DND-41 (cell line): ENCODE measurements at regions not wholly inside any gene's neighbourhood (a gene's known extent, or its start where the extent isn't known, plus 50 kb on each side); places are given as distances from the start of the nearest gene placed in this dataset.

Source experiments
- ATAC-seq: fragments of 200-7000 bp; cut with Tn5 transposase; 3 replicates; pipeline ENCODE4 v1.9.1; 2021; ENCODE audit warnings: low read depth; ENCODE audit not compliant: insufficient read depth
- DNase-seq: peaks from one replicate; pipeline ENCODE4 v3.0.0-alpha.2; 2020
- H2AFZ ChIP-seq: 2 replicates; pipeline ENCODE4 v1.6.0; 2012; ENCODE audit warnings: low read depth, low read length
- H3K27ac ChIP-seq: 2 replicates; pipeline ENCODE4 v1.5.1; 2012; ENCODE audit warnings: low read length, inconsistent platforms
- H3K27me3 ChIP-seq: fragments of 200-600 bp; sonication (generic); 2 replicates; pipeline ENCODE4 v1.6.0; 2012; ENCODE audit warnings: low read length, mild to moderate bottlenecking, inconsistent platforms; ENCODE audit not compliant: insufficient read depth, poor library complexity
- H3K36me3 ChIP-seq: 2 replicates; pipeline ENCODE4 v1.5.1; 2012; ENCODE audit warnings: low read length, inconsistent platforms; ENCODE audit not compliant: insufficient read depth
- H3K4me1 ChIP-seq: 2 replicates; pipeline ENCODE4 v1.5.1; 2012; ENCODE audit warnings: mild to moderate bottlenecking, low read length; ENCODE audit not compliant: insufficient read depth
- H3K4me2 ChIP-seq: 2 replicates; pipeline ENCODE4 v1.6.0; 2012; ENCODE audit warnings: mild to moderate bottlenecking, moderate library complexity, low read length, inconsistent platforms; ENCODE audit not compliant: insufficient read depth
- H3K4me3 ChIP-seq, 2 experiments: fragments of 200-600 bp in 1 of 2; shearing (Covaris generic) in 1 of 2; 2 replicates each; pipeline ENCODE4 v1.5.1; 2012 to 2016; ENCODE audit warnings: inconsistent platforms in 2 of 2, low read length in 2 of 2, mild to moderate bottlenecking in 2 of 2, low read depth in 1 of 2, moderate library complexity in 1 of 2
- H3K79me2 ChIP-seq: 2 replicates; pipeline ENCODE4 v1.6.0; 2012; ENCODE audit warnings: low read length, inconsistent platforms; ENCODE audit not compliant: insufficient read depth
- H3K9ac ChIP-seq: 2 replicates; pipeline ENCODE4 v1.6.0; 2012; ENCODE audit warnings: low read depth, mild to moderate bottlenecking, inconsistent platforms, low read length, moderate library complexity
- H3K9me3 ChIP-seq: 2 replicates; pipeline ENCODE4 v1.5.1; 2012; ENCODE audit warnings: low read length, moderate library complexity, mild to moderate bottlenecking, inconsistent platforms; ENCODE audit not compliant: insufficient read depth, severe bottlenecking
- H4K20me1 ChIP-seq: 2 replicates; pipeline ENCODE4 v1.6.0; 2012; ENCODE audit warnings: low read length; ENCODE audit not compliant: insufficient read depth
- CTCF ChIP-seq: IDR thresholded peaks from 2 replicates; pipeline ENCODE4 v1.5.1; 2012; ENCODE audit warnings: borderline replicate concordance, low read length, moderate library complexity, mild to moderate bottlenecking; ENCODE audit not compliant: poor library complexity, severe bottlenecking; ENCODE audit errors: extremely low read depth
- EZH2 ChIP-seq: IDR thresholded peaks from 3 replicates; pipeline ENCODE4 v1.6.1; 2012; ENCODE audit warnings: borderline replicate concordance, low read depth, mild to moderate bottlenecking, moderate library complexity, low read length, inconsistent platforms; ENCODE audit not compliant: severe bottlenecking

- Histone ChIP-seq H3K4me2 (no peak overlapping the region), H3K9me3 (no peaks in the 10 kb centered on the region), H3K27ac (no peak overlapping the region), H3K27me3 (no peaks in the 10 kb centered on the region), H3K36me3 (no peaks in the 10 kb centered on the region), H3K4me3 (no peak overlapping the region), H4K20me1 (no peaks in the 10 kb centered on the region), H2AFZ (no peak overlapping the region), H3K9ac (no peak overlapping the region), H3K4me1 (no peaks in the 10 kb centered on the region), H3K79me2 (no peaks in the 10 kb centered on the region)
- DNase-seq (no peak), ATAC-seq (no peak)
- TF ChIP-seq CTCF (no peak), EZH2 (no peak)
Observed at GRCh38 chr12:115109863-115110262, 425.9 kb upstream of the TBX3 start.

GRCh38 chr12:115108129-115109100 is 424.4 kb upstream of the TBX3 start:
- Histone ChIP-seq H3K79me2 (no peaks in the 10 kb centered on the region), H3K27me3 (no peaks in the 10 kb centered on the region), H2AFZ (no peak overlapping the region), H3K36me3 (no peaks in the 10 kb centered on the region), H3K27ac (no peak overlapping the region), H3K9me3 (no peaks in the 10 kb centered on the region), H4K20me1 (no peaks in the 10 kb centered on the region), H3K9ac (no peak overlapping the region), H3K4me3 (no peak overlapping the region), H3K4me1 (no peaks in the 10 kb centered on the region), H3K4me2 (no peak overlapping the region)
- DNase-seq (no peak), ATAC-seq (no peak)
- TF ChIP-seq EZH2 (no peak), CTCF (no peak)

GRCh38 chr12:115103884-115104883 is 420.2 kb upstream of the TBX3 start:
- DNase-seq (no peak), ATAC-seq (no peak)
- H3K27me3 ChIP-seq: no peaks in the 10 kb centered on the region
- no peaks in the 10 kb centered on the region for H3K36me3 ChIP-seq
- no peaks in the 10 kb centered on the region for H4K20me1 ChIP-seq
- H3K4me2 ChIP-seq: no peak overlapping the region
- H3K9ac ChIP-seq: no peak overlapping the region
- no peak overlapping the region for H3K27ac ChIP-seq
- H3K9me3 ChIP-seq: no peaks in the 10 kb centered on the region
- H3K4me3 ChIP-seq: no peak overlapping the region
- no peaks in the 10 kb centered on the region for H3K4me1 ChIP-seq
- TF ChIP-seq EZH2 (no peak), CTCF (no peak)
- H3K79me2 ChIP-seq: no peaks in the 10 kb centered on the region
- H2AFZ ChIP-seq: no peak overlapping the region
